Kidney (tissue), 13 donors: ENCODE measurements at regions not wholly inside any gene's neighbourhood (a gene's known extent, or its start where the extent isn't known, plus 50 kb on each side); places are given as distances from the start of the nearest gene placed in this dataset.

Experiments used
- DNase-seq, 5 donors: peaks; one replicate each; pipeline ENCODE4 v3.0.0-alpha.2; 2013 to 2020
- FAIRE-seq: peaks from 2 replicates; lab custom pipeline; 2012; peaks lifted over from hg19 to GRCh38; lab: Jason Lieb, UNC
- H3K27ac ChIP-seq, 2 donors: one replicate each; pipeline ENCODE4 v1.7.0; 2013; ENCODE audit warnings: low read depth in 2 of 2, low read length in 2 of 2, inconsistent platforms in 1 of 2
- H3K27me3 ChIP-seq: one replicate; pipeline ENCODE4 v1.7.1; 2013; ENCODE audit warnings: low read length, inconsistent platforms; ENCODE audit not compliant: control insufficient read depth, insufficient read depth
- H3K36me3 ChIP-seq, 3 donors: one replicate each; pipeline versions ENCODE4 v1.7.0 to v1.7.1; 2013; ENCODE audit warnings: low read length in 3 of 3, control low read depth in 1 of 3, inconsistent platforms in 1 of 3; ENCODE audit not compliant: insufficient read depth in 3 of 3, control insufficient read depth in 2 of 3
- H3K4me1 ChIP-seq, 3 donors: one replicate each; pipeline versions ENCODE4 v1.7.0 to v1.7.1; 2013; ENCODE audit warnings: low read length in 3 of 3, inconsistent platforms in 1 of 3, low read depth in 1 of 3; ENCODE audit not compliant: control insufficient read depth in 2 of 3, insufficient read depth in 2 of 3
- H3K4me3 ChIP-seq, 3 donors: one replicate each; pipeline versions ENCODE4 v1.7.0 to v1.8.1; 2013; ENCODE audit warnings: low read length in 3 of 3, control low read depth in 1 of 3, inconsistent platforms in 1 of 3
- H3K9ac ChIP-seq, 3 donors: one replicate each; pipeline versions ENCODE4 v1.7.0 to v1.7.1; 2013; ENCODE audit warnings: low read length in 3 of 3, control low read depth in 1 of 3, inconsistent platforms in 1 of 3
- H3K9me3 ChIP-seq, 3 donors: one replicate each; pipeline versions ENCODE4 v1.7.0 to v1.7.1; 2013; ENCODE audit warnings: low read length in 3 of 3, control low read depth in 1 of 3, inconsistent platforms in 1 of 3; ENCODE audit not compliant: control insufficient read depth in 2 of 3, insufficient read depth in 1 of 3
- intact Hi-C: fragments of 100-400 bp; cut with DNase I; formaldehyde crosslinking; loops from one replicate; pipeline ENCODE4 v1.11.1; 2022
- TF ChIP-seq, protein P1 (sequence below): IDR thresholded peaks from 3 replicates; pipeline ENCODE4 v1.5.1; 2012; ENCODE audit warnings: mild to moderate bottlenecking, moderate library complexity, borderline replicate concordance; ENCODE audit not compliant: insufficient read depth; ENCODE audit errors: extremely low read depth
- donor health status: control.
- donor health status: control.
- donor health status: control.
- donor health status: control.
- donor health status: control.
- donor health status: DM: yes; HTN: yes; CAD: no.
- donor health status: Normal renal cell carcinoma (clear cell type).

DNA sequence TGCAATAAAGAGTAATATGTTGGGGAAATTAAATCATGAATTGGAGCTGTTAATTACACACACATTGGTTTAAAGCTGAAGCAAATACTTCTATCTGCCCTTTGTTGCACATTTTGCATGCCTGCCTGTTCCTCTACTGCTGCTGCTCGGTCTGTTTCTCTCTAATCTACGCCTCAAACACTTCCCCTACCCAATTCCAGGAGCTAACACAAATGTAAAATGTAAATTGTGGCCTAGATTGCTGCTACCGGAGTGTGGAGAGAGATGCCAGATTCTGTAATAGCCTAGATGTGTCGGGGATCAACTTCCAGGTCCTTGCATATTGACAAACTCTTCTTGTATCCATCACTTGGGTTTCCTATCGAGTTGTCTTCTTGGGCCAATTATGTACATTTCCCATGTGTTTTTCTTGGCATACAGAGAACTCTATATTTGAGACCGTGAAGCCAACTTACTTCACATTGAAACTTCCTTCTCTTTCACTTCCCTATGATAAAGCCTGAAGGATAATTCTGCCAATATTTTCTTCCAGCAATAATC lies 450.4 kb upstream of the NR2F2 start:
- H3K4me1 ChIP-seq = peaks cover 3 to 14% (median 8%) of the 10 kb centered on the region in 3 donors

DNA sequence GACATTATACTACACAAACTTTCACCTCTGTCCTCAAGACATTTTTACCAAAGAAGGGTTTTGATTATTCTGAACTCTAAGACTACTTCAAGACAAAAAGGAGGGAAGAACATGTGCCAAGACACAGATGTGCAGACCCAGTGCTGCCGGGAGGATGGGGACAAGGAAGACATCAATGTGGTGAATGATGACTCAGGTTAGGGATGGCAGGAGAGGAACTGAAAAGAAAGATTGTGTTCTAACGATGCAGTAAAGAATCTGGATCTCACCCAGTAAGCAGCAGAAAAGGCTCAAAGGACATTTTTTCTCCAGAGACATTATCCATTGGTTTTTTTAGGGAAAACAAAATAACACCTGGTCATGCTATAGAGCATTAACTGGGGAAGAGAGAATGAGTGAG lies 449.9 kb upstream of the NR2F2 start:
- Histone ChIP-seq H3K4me1 (peaks cover 3 to 11% (median 5%) of the 10 kb centered on the region in 3 donors), H3K4me3 (no peak overlapping the region), H3K27ac (peak overlapping the region in 1 of 2 donors; percentile 68), H3K36me3 (no peaks in the 10 kb centered on the region), H3K9me3 (no peaks in the 10 kb centered on the region), H3K9ac (no peak overlapping the region), H3K27me3 (no peaks in the 10 kb centered on the region)
- intact Hi-C loops = no loop called here
- FAIRE-seq (no peak), DNase-seq (no peak)
- TF ChIP-seq, protein P1, sequence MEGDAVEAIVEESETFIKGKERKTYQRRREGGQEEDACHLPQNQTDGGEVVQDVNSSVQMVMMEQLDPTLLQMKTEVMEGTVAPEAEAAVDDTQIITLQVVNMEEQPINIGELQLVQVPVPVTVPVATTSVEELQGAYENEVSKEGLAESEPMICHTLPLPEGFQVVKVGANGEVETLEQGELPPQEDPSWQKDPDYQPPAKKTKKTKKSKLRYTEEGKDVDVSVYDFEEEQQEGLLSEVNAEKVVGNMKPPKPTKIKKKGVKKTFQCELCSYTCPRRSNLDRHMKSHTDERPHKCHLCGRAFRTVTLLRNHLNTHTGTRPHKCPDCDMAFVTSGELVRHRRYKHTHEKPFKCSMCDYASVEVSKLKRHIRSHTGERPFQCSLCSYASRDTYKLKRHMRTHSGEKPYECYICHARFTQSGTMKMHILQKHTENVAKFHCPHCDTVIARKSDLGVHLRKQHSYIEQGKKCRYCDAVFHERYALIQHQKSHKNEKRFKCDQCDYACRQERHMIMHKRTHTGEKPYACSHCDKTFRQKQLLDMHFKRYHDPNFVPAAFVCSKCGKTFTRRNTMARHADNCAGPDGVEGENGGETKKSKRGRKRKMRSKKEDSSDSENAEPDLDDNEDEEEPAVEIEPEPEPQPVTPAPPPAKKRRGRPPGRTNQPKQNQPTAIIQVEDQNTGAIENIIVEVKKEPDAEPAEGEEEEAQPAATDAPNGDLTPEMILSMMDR = no peak

More for the DNA sequence above, 450.4 kb upstream of the NR2F2 start:
- TF ChIP-seq, protein P1 = no peak
- Histone ChIP-seq H3K36me3 (no peaks in the 10 kb centered on the region), H3K9me3 (no peaks in the 10 kb centered on the region), H3K4me3 (no peak overlapping the region), H3K9ac (no peak overlapping the region), H3K27ac (peak overlapping the region; percentile 52 to 68), H3K27me3 (no peaks in the 10 kb centered on the region)
- DNase-seq (peak in 1 of 5 donors; percentile 45), FAIRE-seq (no peak)
- intact Hi-C loops = no loop called here

DNA sequence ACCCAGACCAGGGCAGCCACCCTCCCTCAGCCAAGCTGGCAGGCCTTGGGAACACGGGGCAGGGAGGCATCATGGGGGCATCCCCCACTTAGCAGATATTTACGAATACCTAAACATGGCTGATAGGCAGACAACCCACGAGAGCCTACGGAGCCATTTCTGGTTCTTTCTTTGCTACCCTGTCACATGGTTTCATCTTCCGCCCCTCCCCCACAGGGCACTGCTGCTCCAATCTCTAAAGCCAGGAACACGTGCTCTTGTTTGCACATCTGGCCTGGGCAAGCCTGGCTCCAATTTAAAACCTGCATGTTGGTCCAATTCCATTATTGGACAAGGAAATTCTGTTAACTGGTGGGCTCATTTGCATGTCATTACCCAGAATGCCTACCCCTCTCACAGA lies 447.4 kb upstream of the NR2F2 start:
- Histone ChIP-seq H3K9ac (no peak overlapping the region), H3K9me3 (no peaks in the 10 kb centered on the region), H3K4me3 (no peak overlapping the region), H3K27ac (peak overlapping the region in 1 of 2 donors; percentile 33), H3K4me1 (peaks cover 3 to 11% (median 5%) of the 10 kb centered on the region in 3 donors), H3K36me3 (no peaks in the 10 kb centered on the region), H3K27me3 (no peaks in the 10 kb centered on the region)
- FAIRE-seq = no peak
- peak in 2 of 5 donors; percentile 14 to 44 for DNase-seq
- TF ChIP-seq, protein P1 = no peak
- intact Hi-C loops = no loop called here

DNA sequence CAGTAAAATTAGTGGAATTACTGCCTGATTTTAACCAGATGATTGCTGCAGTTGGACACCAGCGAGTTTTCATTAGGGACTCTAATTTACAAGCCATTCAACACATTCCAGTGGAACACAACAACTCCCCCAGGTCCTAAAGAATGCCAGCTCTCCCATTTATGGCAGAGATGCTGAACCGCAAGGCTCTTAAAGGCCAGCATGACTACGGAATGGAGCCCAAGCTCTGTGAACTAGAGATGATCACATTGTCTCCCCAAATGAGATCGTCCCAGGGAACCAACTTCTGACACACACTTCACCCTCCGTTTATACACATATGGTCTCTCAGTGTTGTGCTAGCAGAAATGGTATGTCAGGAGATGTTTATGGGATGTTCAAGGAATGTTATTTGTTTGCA lies 446.2 kb upstream of the NR2F2 start:
- Histone ChIP-seq H3K4me3 (no peak overlapping the region), H3K9me3 (no peaks in the 10 kb centered on the region), H3K4me1 (peaks cover 0 to 11% (median 5%) of the 10 kb centered on the region in 3 donors), H3K27ac (no peak overlapping the region), H3K9ac (no peak overlapping the region), H3K27me3 (no peaks in the 10 kb centered on the region), H3K36me3 (no peaks in the 10 kb centered on the region)
- no peak for FAIRE-seq
- DNase-seq = peak in 4 of 5 donors; percentile 39 to 86 (median 58)
- intact Hi-C loops = no loop called here
- TF ChIP-seq, protein P1 = no peak
